ENCODE measurements at regions not wholly inside any gene's neighbourhood (a gene's known extent, or its start where the extent isn't known, plus 50 kb on each side); places are given as distances from the start of the nearest gene placed in this dataset.

DNA sequence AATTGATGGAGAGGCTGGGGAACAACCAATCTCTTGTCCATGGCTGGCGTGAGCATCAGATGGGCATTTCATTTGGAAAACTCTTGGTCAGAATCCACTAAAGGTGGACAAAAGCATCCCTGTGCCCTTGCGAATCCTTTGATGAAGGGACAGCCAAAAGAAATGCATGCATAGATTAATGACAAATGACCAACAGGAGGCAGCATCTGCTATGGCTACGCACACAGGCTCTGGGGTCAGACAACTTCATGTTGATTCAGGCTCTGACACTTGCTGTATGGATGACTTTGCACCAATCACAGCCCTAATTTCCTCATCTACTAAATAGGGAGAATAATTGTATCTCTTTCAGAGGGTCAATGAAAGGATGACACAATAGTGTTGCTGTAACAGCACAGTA, 117.5 kb downstream of the ASCL4 start:
- TF ChIP-seq POLR2A (IDR thresholded peaks at IDR 0.05), result no peak
- TF ChIP-seq, protein P1, sequence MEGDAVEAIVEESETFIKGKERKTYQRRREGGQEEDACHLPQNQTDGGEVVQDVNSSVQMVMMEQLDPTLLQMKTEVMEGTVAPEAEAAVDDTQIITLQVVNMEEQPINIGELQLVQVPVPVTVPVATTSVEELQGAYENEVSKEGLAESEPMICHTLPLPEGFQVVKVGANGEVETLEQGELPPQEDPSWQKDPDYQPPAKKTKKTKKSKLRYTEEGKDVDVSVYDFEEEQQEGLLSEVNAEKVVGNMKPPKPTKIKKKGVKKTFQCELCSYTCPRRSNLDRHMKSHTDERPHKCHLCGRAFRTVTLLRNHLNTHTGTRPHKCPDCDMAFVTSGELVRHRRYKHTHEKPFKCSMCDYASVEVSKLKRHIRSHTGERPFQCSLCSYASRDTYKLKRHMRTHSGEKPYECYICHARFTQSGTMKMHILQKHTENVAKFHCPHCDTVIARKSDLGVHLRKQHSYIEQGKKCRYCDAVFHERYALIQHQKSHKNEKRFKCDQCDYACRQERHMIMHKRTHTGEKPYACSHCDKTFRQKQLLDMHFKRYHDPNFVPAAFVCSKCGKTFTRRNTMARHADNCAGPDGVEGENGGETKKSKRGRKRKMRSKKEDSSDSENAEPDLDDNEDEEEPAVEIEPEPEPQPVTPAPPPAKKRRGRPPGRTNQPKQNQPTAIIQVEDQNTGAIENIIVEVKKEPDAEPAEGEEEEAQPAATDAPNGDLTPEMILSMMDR (IDR thresholded peaks at IDR 0.05), result peak in 3 of 4 donors; percentile 16 to 28 (median 26)

Data from right lobe of liver (tissue), 4 donors.